GM19467 (cell line): ENCODE measurements at regions not wholly inside any gene's neighbourhood (a gene's known extent, or its start where the extent isn't known, plus 50 kb on each side); places are given as distances from the start of the nearest gene placed in this dataset.

Experiments used
- ATAC-seq: cut with Tn5 transposase; IDR thresholded peaks from one replicate; pipeline ENCODE4 v1.9.1; 2021; ENCODE audit warnings: mild to moderate bottlenecking, moderate library complexity; ENCODE audit not compliant: unreplicated experiment

- no peak for ATAC-seq
These were observed 807.6 kb downstream of the BRD1 start for GRCh38 chr22:49019737-49020713.

GRCh38 chr22:49018601-49019000, 809.1 kb downstream of the BRD1 start:
- no peak for ATAC-seq

- no peak for ATAC-seq
These were observed 810.0 kb downstream of the BRD1 start for GRCh38 chr22:49017482-49018329.

- no peak for ATAC-seq
These were observed 810.7 kb downstream of the BRD1 start for GRCh38 chr22:49016909-49017481.

DNA sequence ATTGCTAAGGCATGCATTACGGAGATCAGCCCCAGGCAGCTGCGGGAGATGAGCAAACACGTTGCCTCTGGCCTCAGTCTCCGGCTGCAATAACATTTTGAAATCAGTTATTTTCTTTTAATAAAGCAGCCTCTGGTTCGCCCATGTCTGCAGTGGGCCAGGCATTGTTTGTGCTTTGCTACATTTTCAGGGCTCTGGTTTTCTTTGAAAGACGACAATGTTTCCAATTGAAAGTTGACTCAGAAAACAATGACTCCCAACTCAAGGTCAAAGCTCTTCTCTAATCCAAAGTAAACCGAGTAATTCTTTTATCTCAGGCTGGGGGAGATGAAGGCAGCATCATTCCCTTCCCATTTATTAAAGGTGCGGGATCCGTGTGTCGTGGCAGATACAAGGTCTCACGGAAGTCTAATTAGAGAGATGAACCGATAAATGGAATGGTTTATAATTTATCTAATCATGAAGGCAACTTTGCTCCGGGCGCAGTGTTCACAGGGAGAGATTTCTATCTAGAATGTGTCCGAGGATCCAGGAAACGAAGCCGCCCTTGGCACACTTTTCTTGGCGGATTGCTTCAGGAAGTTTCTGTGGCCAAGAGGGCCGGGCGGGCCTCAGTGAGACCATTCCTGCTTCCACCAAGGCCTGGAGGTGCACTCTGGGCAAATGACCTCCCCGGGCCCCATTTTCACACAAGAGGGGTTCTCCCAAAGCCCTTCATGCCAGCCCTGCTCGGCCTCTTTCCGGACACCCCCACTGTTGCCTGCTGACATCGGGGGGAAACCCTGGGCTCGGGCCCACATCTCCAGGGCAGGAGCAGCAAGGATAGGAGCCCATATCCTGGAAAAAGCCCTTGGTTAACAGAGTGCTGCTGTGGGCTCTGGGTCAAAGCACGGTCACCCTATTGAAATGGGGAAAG, 811.4 kb downstream of the BRD1 start:
- ATAC-seq, result no peak

DNA sequence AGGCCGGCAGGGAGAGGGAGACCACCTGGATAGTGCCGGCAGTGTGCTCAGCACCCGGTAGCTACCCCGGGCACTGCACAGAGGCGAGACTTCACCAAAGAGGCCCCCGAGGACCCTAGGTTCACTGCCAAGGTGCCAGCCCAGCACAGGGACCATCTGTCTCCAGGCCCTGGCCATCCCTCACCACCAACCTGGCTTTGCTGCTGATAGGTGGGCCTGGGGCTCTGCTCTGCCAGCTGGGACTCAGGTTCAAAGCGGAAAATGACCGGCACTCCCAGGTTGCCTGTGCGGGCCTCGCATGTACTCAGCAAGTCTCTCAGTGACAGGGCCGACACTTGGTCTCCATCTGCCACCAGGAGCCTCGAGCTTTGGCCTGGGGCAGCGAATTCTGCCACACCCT, 812.2 kb downstream of the BRD1 start:
- no peak for ATAC-seq

- ATAC-seq, result no peak
These were observed 813.2 kb downstream of the BRD1 start for GRCh38 chr22:49014227-49015201.

DNA sequence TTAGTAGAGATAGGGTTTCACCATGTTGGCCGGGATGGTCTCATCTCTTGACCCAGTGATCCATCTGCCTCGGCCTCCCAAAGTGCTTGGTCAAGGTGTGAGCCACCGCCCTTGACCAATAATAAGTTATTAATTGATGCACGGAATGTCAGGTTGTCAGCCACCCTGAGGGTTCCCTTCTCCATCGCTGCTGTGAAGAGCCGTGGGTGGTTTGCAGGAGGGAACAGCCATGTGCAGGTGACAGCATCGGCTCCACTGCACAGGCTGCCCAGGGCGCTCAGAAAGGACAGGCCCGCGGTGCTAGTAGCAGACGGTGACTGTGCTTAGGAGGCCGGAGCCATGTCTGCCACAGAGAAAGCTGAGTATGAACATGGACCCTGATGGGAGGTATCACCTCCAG, 814.0 kb downstream of the BRD1 start:
- ATAC-seq, result no peak

DNA sequence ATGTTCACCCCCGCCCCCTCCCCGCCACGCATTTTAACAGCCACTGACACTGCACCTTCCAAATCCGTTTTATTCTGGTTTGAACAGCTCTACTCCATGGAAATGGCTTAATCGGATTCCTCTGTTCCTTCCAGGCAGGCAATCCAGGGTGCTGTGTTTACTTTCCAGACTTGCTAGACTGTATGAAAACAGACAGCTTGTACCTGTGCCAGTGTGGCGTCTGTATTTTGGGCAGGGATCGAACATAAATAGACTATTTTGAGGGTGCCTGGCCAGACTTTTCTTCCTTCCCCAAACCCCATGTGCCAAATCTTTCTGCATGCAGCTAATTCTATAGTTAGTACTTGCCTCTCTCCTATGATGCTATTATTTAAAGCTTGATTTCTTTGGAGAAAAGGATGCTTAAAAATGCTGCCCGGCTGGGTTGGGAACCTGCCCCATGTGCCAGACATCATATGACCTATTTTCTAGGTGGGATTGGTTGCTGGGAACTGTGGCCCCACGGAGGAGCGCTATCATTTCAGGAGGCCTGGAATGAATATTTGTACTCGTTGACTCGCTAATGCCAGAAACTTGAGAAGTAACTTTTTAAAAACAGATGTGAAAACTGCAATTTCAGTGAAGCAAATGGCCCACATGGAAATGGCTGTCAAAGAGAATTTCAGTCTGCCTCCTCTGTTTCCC, 814.8 kb downstream of the BRD1 start:
- ATAC-seq, result no peak

GRCh38 chr22:49011769-49012648, 815.7 kb downstream of the BRD1 start:
- ATAC-seq, result no peak

GRCh38 chr22:49011379-49011768, 816.3 kb downstream of the BRD1 start:
- ATAC-seq, result no peak

- ATAC-seq, result no peak
These were observed 816.8 kb downstream of the BRD1 start for GRCh38 chr22:49010901-49011300.

DNA sequence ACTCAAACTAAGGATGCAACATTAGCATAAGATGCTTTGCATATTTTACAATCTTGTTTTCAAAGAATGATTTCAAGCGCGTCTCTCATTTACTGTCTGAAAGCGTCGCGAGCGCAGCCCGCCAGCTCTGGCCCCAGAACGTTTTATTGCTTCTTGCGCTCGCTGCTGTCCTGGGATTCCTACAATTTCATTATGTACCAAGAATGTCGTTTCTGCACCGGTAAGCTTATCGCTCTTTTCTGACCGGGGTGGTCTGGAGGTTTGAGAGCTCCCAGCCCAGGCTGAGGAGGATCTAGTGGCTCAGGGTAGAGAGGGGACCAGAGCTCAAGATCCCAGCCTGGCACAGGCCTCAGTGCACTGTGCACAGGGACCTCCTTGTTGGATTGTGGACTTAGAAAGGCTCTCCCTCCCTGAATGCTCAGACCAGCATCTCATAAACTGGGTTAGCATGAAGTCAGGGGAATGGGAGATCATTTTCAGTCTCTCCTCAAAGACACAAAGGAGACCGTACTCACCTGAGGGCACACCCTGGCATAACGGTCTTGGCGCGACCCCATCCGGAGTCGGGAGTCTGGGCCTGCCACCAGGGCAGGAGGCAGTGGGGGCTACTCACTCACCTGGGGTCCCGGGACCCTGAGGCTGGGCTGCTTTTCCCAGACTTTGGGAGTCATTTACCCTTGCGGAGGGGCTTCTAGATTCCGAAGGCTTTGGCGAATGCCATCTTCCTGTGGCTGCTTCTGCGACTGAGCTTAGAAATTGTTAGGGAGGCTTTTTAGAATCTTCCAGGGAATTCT, 817.4 kb downstream of the BRD1 start:
- ATAC-seq, result no peak

- ATAC-seq, result no peak
These were observed 818.2 kb downstream of the BRD1 start for GRCh38 chr22:49009359-49010063.

GRCh38 chr22:49008682-49009235, 818.9 kb downstream of the BRD1 start:
- ATAC-seq, result no peak
